H1 (cell line): ENCODE measurements at regions not wholly inside any gene's neighbourhood (a gene's known extent, or its start where the extent isn't known, plus 50 kb on each side); places are given as distances from the start of the nearest gene placed in this dataset.

ENCODE experiments used
- CTCF ChIA-PET: fragments of 300-600 bp; sonication (Branson Sonifier 250); formaldehyde crosslinking; loops from one replicate; lab custom pipeline; 2021; ENCODE audit not compliant: partially characterized antibody; lab: Charles Lee
- POLR2A ChIA-PET: fragments of 300-600 bp; sonication (Branson Sonifier 250); formaldehyde crosslinking; loops from one replicate; lab custom pipeline; 2021; ENCODE audit warnings: inconsistent platforms; ENCODE audit not compliant: partially characterized antibody; lab: Charles Lee
- DNase-seq, 2 experiments: peaks; one replicate each; pipeline versions ENCODE4 v3.0.0 to v3.0.0-alpha.2; 2010 to 2022; ENCODE audit warnings: low spot score in 2 of 2, low read depth in 1 of 2, mixed read lengths in 1 of 2
- FAIRE-seq: peaks from 2 replicates; lab custom pipeline; 2011; peaks lifted over from hg19 to GRCh38; lab: Jason Lieb, UNC
- H2AFZ ChIP-seq: 2 replicates; pipeline ENCODE4 v1.8.1; 2012; ENCODE audit warnings: low read length, inconsistent platforms
- H2AK5ac ChIP-seq: 2 replicates; pipeline ENCODE4 v1.6.1; 2013; ENCODE audit warnings: low read depth, low read length
- H2BK120ac ChIP-seq: replicated peaks from 2 replicates; pipeline ENCODE3; 2013; ENCODE audit warnings: low read depth, low read length, inconsistent platforms
- H2BK12ac ChIP-seq: 2 replicates; pipeline ENCODE4 v1.6.1; 2013; ENCODE audit warnings: low read depth, low read length
- H2BK15ac ChIP-seq: 2 replicates; pipeline ENCODE4 v1.6.1; 2013; ENCODE audit warnings: low read length
- H2BK20ac ChIP-seq: 2 replicates; pipeline ENCODE4 v1.6.1; 2013; ENCODE audit warnings: low read length
- H2BK5ac ChIP-seq: 2 replicates; pipeline ENCODE4 v1.6.1; 2013; ENCODE audit warnings: low read depth, low read length
- H3K14ac ChIP-seq: 2 replicates; pipeline ENCODE4 v1.6.1; 2013; ENCODE audit warnings: inconsistent platforms; ENCODE audit not compliant: insufficient read length
- H3K18ac ChIP-seq: 2 replicates; pipeline ENCODE4 v1.6.1; 2013; ENCODE audit warnings: low read length; ENCODE audit errors: extremely low read depth
- H3K23ac ChIP-seq: 2 replicates; pipeline ENCODE4 v1.6.1; 2013; ENCODE audit warnings: inconsistent platforms; ENCODE audit not compliant: insufficient read length
- H3K23me2 ChIP-seq: 2 replicates; pipeline ENCODE4 v1.6.1; 2013; ENCODE audit warnings: low read depth, low read length
- H3K27ac ChIP-seq: 2 replicates; pipeline ENCODE4 v1.6.1; 2011; ENCODE audit warnings: low read depth, low read length, inconsistent platforms
- H3K27me3 ChIP-seq, 4 experiments: replicated peaks in 1 of 4; 1 replicate in 1 of 4; 2 replicates in 3 of 4; pipeline versions ENCODE4 v1.6.1 to v1.8.1; 2011 to 2013; ENCODE audit warnings: low read length in 3 of 4, mild to moderate bottlenecking in 3 of 4, inconsistent platforms in 2 of 4, mixed read lengths in 2 of 4, moderate library complexity in 1 of 4; ENCODE audit not compliant: control insufficient read depth in 3 of 4, insufficient read depth in 3 of 4; ENCODE audit errors: extremely low read depth in 1 of 4
- H3K36me3 ChIP-seq, 4 experiments: 2 replicates each; pipeline versions ENCODE4 v1.6.1 to v1.8.1; 2011 to 2013; ENCODE audit warnings: mild to moderate bottlenecking in 4 of 4, low read length in 3 of 4, moderate library complexity in 2 of 4, control low read depth in 1 of 4, inconsistent platforms in 1 of 4; ENCODE audit not compliant: insufficient read depth in 4 of 4, control insufficient read depth in 2 of 4
- H3K4ac ChIP-seq: replicated peaks from 2 replicates; pipeline ENCODE3; 2013; ENCODE audit warnings: low read length, low read depth, mixed read lengths, inconsistent platforms; ENCODE audit not compliant: insufficient read length
- H3K4me1 ChIP-seq, 4 experiments: replicated peaks in 1 of 4; 1 replicate in 1 of 4; 2 replicates in 3 of 4; pipeline versions ENCODE4 v1.6.1 to v1.8.1; 2011 to 2013; ENCODE audit warnings: low read length in 3 of 4, inconsistent platforms in 2 of 4, mixed read lengths in 1 of 4; ENCODE audit not compliant: insufficient read depth in 4 of 4, control insufficient read depth in 3 of 4
- H3K4me2 ChIP-seq, 2 experiments: 2 replicates each; pipeline versions ENCODE4 v1.6.1 to v1.8.1; 2011 to 2013; ENCODE audit warnings: low read depth in 2 of 2, low read length in 2 of 2, control low read depth in 1 of 2, inconsistent platforms in 1 of 2, mild to moderate bottlenecking in 1 of 2; ENCODE audit not compliant: insufficient read depth in 1 of 2
- H3K4me3 ChIP-seq, 4 experiments: fragments of 200-600, 300-600 bp in 1 of 4; sonication (generic), shearing (Covaris generic), sonication (Bioruptor Twin) in 1 of 4; 2 replicates each; pipeline versions ENCODE4 v1.5.1 to v1.8.1; 2011 to 2016; ENCODE audit warnings: low read length in 4 of 4, low read depth in 3 of 4, control low read depth in 2 of 4, inconsistent platforms in 2 of 4, mild to moderate bottlenecking in 2 of 4, mixed read lengths in 1 of 4, moderate library complexity in 1 of 4; ENCODE audit not compliant: insufficient read depth in 2 of 4; ENCODE audit errors: extremely low read depth in 1 of 4
- H3K56ac ChIP-seq: replicated peaks from 2 replicates; pipeline ENCODE3; 2013; ENCODE audit warnings: low read depth, mild to moderate bottlenecking, mixed read lengths, low read length, inconsistent platforms; ENCODE audit not compliant: insufficient read length
- H3K79me1 ChIP-seq: 2 replicates; pipeline ENCODE4 v1.6.1; 2013; ENCODE audit warnings: low read depth, low read length, control low read depth
- H3K79me2 ChIP-seq, 2 experiments: 2 replicates each; pipeline versions ENCODE4 v1.6.1 to v1.8.1; 2012 to 2013; ENCODE audit warnings: low read length in 2 of 2, mild to moderate bottlenecking in 2 of 2, inconsistent platforms in 1 of 2; ENCODE audit not compliant: insufficient read depth in 2 of 2, control insufficient read depth in 1 of 2
- H3K9ac ChIP-seq, 4 experiments: replicated peaks in 1 of 4; 1 replicate in 1 of 4; 2 replicates in 3 of 4; pipeline versions ENCODE4 v1.6.1 to v1.8.1; 2011 to 2013; ENCODE audit warnings: low read depth in 3 of 4, low read length in 3 of 4, control low read depth in 2 of 4, mild to moderate bottlenecking in 2 of 4, moderate library complexity in 2 of 4, inconsistent platforms in 1 of 4; ENCODE audit errors: extremely low read depth in 1 of 4
- H3K9me3 ChIP-seq, 2 experiments: 2 replicates each; pipeline versions ENCODE4 v1.6.1 to v1.8.1; 2012 to 2013; ENCODE audit warnings: mild to moderate bottlenecking in 2 of 2, moderate library complexity in 2 of 2, control low read depth in 1 of 2, inconsistent platforms in 1 of 2, low read depth in 1 of 2, low read length in 1 of 2, mixed read lengths in 1 of 2; ENCODE audit not compliant: insufficient read depth in 2 of 2
- H4K20me1 ChIP-seq, 2 experiments: replicated peaks in 1 of 2; 2 replicates each; pipeline versions ENCODE3 to v1.8.1; 2011 to 2013; ENCODE audit warnings: inconsistent platforms in 2 of 2, low read length in 2 of 2, mild to moderate bottlenecking in 1 of 2; ENCODE audit not compliant: insufficient read depth in 2 of 2, control insufficient read depth in 1 of 2
- H4K5ac ChIP-seq: 2 replicates; pipeline ENCODE4 v1.6.1; 2013; ENCODE audit warnings: low read length, low read depth, mixed read lengths, inconsistent platforms; ENCODE audit not compliant: insufficient read length
- H4K8ac ChIP-seq: 2 replicates; pipeline ENCODE4 v1.8.0; 2013; ENCODE audit warnings: mild to moderate bottlenecking, moderate library complexity, low read length, inconsistent platforms; ENCODE audit not compliant: insufficient read depth; ENCODE audit errors: extremely low read depth
- H4K91ac ChIP-seq: replicated peaks from 2 replicates; pipeline ENCODE3; 2013; ENCODE audit warnings: low read length, mixed read lengths, inconsistent platforms; ENCODE audit not compliant: insufficient read length
- ASH2L ChIP-seq: fragments of 200-600, 300-600 bp; sonication (generic); IDR thresholded peaks from one replicate; pipeline ENCODE4 v1.7.1; 2017; ENCODE audit warnings: low read length
- ATF3 ChIP-seq: IDR thresholded peaks from 2 replicates; pipeline ENCODE4 v1.6.1; 2011; ENCODE audit warnings: low read depth, mild to moderate bottlenecking, low read length; ENCODE audit not compliant: insufficient read depth
- FOSL1 ChIP-seq: IDR thresholded peaks from 2 replicates; pipeline ENCODE4 v1.6.1; 2011; ENCODE audit warnings: mild to moderate bottlenecking, low read depth, low read length, moderate library complexity; ENCODE audit not compliant: insufficient read depth
- GTF2F1 ChIP-seq: IDR thresholded peaks from 2 replicates; pipeline ENCODE4 v1.6.1; 2012; ENCODE audit warnings: low read depth, low read length, improper control_type of control experiment, borderline replicate concordance
- HDAC6 ChIP-seq: IDR thresholded peaks from one replicate; pipeline ENCODE4 v1.7.1; 2012; ENCODE audit warnings: low read depth, mild to moderate bottlenecking, inconsistent platforms, low read length, moderate library complexity
- JUN ChIP-seq: IDR thresholded peaks from 2 replicates; pipeline ENCODE4 v1.6.1; 2011; ENCODE audit warnings: low read depth, mild to moderate bottlenecking, improper control_type of control experiment, low read length
- KDM1A ChIP-seq: fragments of 200-600, 300-600 bp; sonication (generic); IDR thresholded peaks from 2 replicates; pipeline ENCODE4 v1.7.1; 2016; ENCODE audit warnings: mild to moderate bottlenecking, low read length, borderline replicate concordance
- NANOG ChIP-seq: IDR thresholded peaks from 2 replicates; pipeline ENCODE4 v1.6.1; 2011; ENCODE audit warnings: low read length, low read depth, mild to moderate bottlenecking, inconsistent platforms; ENCODE audit not compliant: insufficient read depth, poor library complexity, severe bottlenecking
- NRF1 ChIP-seq: IDR thresholded peaks from 2 replicates; pipeline ENCODE4 v1.6.1; 2011; ENCODE audit warnings: mild to moderate bottlenecking, low read depth, low read length, improper control_type of control experiment
- SIRT6 ChIP-seq: IDR thresholded peaks from one replicate; pipeline ENCODE4 v1.7.1; 2012; ENCODE audit warnings: low read length, inconsistent platforms
- SP2 ChIP-seq: IDR thresholded peaks from 2 replicates; pipeline ENCODE4 v1.6.1; 2012; ENCODE audit warnings: mild to moderate bottlenecking, low read length, inconsistent platforms
- SUZ12 ChIP-seq: fragments of 200-600 bp; sonication (generic); IDR thresholded peaks from 2 replicates; pipeline ENCODE4 v1.6.1; 2012; ENCODE audit warnings: mild to moderate bottlenecking, inconsistent platforms, low read length, moderate library complexity, mixed read lengths
- USF2 ChIP-seq: IDR thresholded peaks from 2 replicates; pipeline ENCODE4 v1.6.1; 2011; ENCODE audit warnings: low read length, improper control_type of control experiment
- WGBS, 2 experiments: shearing (Covaris generic) in 1 of 2; methylation state at CpG; one replicate each; pipeline versions ENCODE4 v1.1.6 to v1.1.7; 2013 to 2015; ENCODE audit warnings: low lambda C conversion rate in 2 of 2, mixed read lengths in 2 of 2, inconsistent platforms in 1 of 2, low coverage in 1 of 2, missing lambda C conversion rate in 1 of 2; ENCODE audit not compliant: insufficient replicate concordance in 2 of 2, insufficient coverage in 1 of 2, insufficient read length in 1 of 2; ENCODE audit errors: extremely low coverage in 1 of 2, missing lambda C conversion rate in 1 of 2; 5-methylcytosine and 5-hydroxymethylcytosine counted together

DNA sequence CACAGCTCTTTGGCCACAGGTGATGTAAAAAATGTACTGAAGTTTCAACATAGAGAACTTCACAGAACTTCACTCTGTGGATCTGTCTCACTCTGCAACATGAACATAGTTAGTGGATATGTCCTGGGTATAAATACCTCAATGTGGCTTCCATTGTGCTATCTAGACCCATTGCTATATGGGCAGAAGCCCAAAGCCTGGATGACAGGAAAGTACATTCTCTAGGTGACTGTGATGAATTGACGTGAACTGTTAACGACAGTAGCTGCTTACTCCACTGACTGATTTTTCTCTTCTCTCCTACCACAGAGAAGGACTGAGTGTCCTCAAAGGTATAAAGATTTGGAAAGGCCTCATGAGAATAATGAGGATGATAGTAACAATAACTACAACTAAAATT lies 270.1 kb upstream of the FTMT start:
- FAIRE-seq (no peak), DNase-seq (no peak)
- Histone ChIP-seq H3K27me3 (no peaks in the 10 kb centered on the region), H3K4me2 (no peak overlapping the region), H3K4ac (no peak overlapping the region), H2AFZ (no peak overlapping the region), H3K4me1 (no peaks in the 10 kb centered on the region), H2BK120ac (no peak overlapping the region), H3K79me1 (no peaks in the 10 kb centered on the region), H2BK5ac (no peak overlapping the region), H4K91ac (no peak overlapping the region), H3K9ac (no peak overlapping the region), H3K23ac (no peak overlapping the region), H3K14ac (no peak overlapping the region), H3K79me2 (no peaks in the 10 kb centered on the region), H3K23me2 (no peaks in the 10 kb centered on the region), H3K56ac (no peak overlapping the region), H3K36me3 (no peaks in the 10 kb centered on the region), H2BK20ac (no peak overlapping the region), H3K4me3 (no peak overlapping the region), H3K9me3 (no peaks in the 10 kb centered on the region), H2BK12ac (no peak overlapping the region), H4K20me1 (no peaks in the 10 kb centered on the region), H2AK5ac (no peak overlapping the region), H3K18ac (no peak overlapping the region), H2BK15ac (no peak overlapping the region), H4K8ac (no peak overlapping the region), H4K5ac (no peak overlapping the region), H3K27ac (no peak overlapping the region)
- CTCF ChIA-PET, result no interaction called here
- WGBS, 2 experiments, result 76% methylated on average over 2 of the region's 2 CpGs; no CpG with 5 or more reads in 1 of the 2 experiments
- TF ChIP-seq GTF2F1 (no peak), SUZ12 (no peak), SP2 (no peak), KDM1A (no peak), FOSL1 (no peak), ASH2L (no peak), ATF3 (no peak), JUN (no peak), NRF1 (no peak), SIRT6 (no peak), HDAC6 (no peak), NANOG (no peak), USF2 (no peak)
- POLR2A ChIA-PET, result no interaction called here
